H9 (cell line): ENCODE measurements at regions not wholly inside any gene's neighbourhood (a gene's known extent, or its start where the extent isn't known, plus 50 kb on each side); places are given as distances from the start of the nearest gene placed in this dataset.

ENCODE experiments used
- DNase-seq: peaks from one replicate; pipeline ENCODE4 v3.0.0-alpha.2; 2017
- H2AFZ ChIP-seq: one replicate; pipeline ENCODE4 v1.6.1; 2013; ENCODE audit warnings: mild to moderate bottlenecking, low read length, control low read depth, moderate library complexity
- H2AK5ac ChIP-seq: 2 replicates; pipeline ENCODE4 v1.6.1; 2013; ENCODE audit warnings: low read length, control low read depth, mixed read lengths; ENCODE audit not compliant: insufficient read length
- H2BK120ac ChIP-seq: one replicate; pipeline ENCODE4 v1.6.1; 2013; ENCODE audit warnings: low read depth, mild to moderate bottlenecking, low read length, control low read depth, inconsistent platforms; ENCODE audit not compliant: poor library complexity, severe bottlenecking
- H2BK12ac ChIP-seq: 2 replicates; pipeline ENCODE4 v1.6.1; 2013; ENCODE audit warnings: low read length, control low read depth, mixed read lengths, low read depth; ENCODE audit not compliant: insufficient read length
- H2BK15ac ChIP-seq: 2 replicates; pipeline ENCODE4 v1.6.1; 2013; ENCODE audit warnings: low read depth, low read length, control low read depth
- H2BK20ac ChIP-seq: one replicate; pipeline ENCODE4 v1.6.1; 2013; ENCODE audit warnings: low read depth, mild to moderate bottlenecking, low read length, control low read depth, inconsistent platforms; ENCODE audit not compliant: poor library complexity, severe bottlenecking
- H2BK5ac ChIP-seq: 2 replicates; pipeline ENCODE4 v1.6.1; 2013; ENCODE audit warnings: low read length, control low read depth, mixed read lengths; ENCODE audit not compliant: insufficient read length
- H3K14ac ChIP-seq: 2 replicates; pipeline ENCODE4 v1.6.1; 2013; ENCODE audit warnings: low read length, control low read depth; ENCODE audit not compliant: insufficient read depth
- H3K18ac ChIP-seq: 2 replicates; pipeline ENCODE4 v1.6.1; 2013; ENCODE audit warnings: low read depth, mild to moderate bottlenecking, mixed read lengths, low read length, control low read depth; ENCODE audit not compliant: insufficient read length
- H3K23ac ChIP-seq: 2 replicates; pipeline ENCODE4 v1.6.1; 2013; ENCODE audit warnings: low read length, control low read depth, mixed read lengths, low read depth; ENCODE audit not compliant: insufficient read length
- H3K23me2 ChIP-seq: 2 replicates; pipeline ENCODE4 v1.6.1; 2013; ENCODE audit warnings: low read depth, mild to moderate bottlenecking, mixed read lengths, low read length, control low read depth; ENCODE audit not compliant: insufficient read length, poor library complexity, severe bottlenecking
- H3K27ac ChIP-seq: 2 replicates; pipeline ENCODE4 v1.5.1; 2013; ENCODE audit warnings: low read length, control low read depth, mixed read lengths, low read depth; ENCODE audit not compliant: insufficient read length
- H3K27me3 ChIP-seq: 2 replicates; pipeline ENCODE4 v1.6.1; 2013; ENCODE audit warnings: low read length, control low read depth, inconsistent platforms; ENCODE audit not compliant: insufficient read depth
- H3K4ac ChIP-seq: 2 replicates; pipeline ENCODE4 v1.6.1; 2013; ENCODE audit warnings: low read depth, mild to moderate bottlenecking, control low read depth, inconsistent platforms, low read length, moderate library complexity
- H3K4me1 ChIP-seq: 2 replicates; pipeline ENCODE4 v1.6.1; 2013; ENCODE audit warnings: low read length, control low read depth, inconsistent platforms; ENCODE audit not compliant: insufficient read depth
- H3K4me2 ChIP-seq: 2 replicates; pipeline ENCODE4 v1.6.1; 2013; ENCODE audit warnings: low read length, control low read depth, mixed read lengths; ENCODE audit not compliant: insufficient read length, insufficient read depth
- H3K56ac ChIP-seq: 2 replicates; pipeline ENCODE4 v1.6.1; 2013; ENCODE audit warnings: low read depth, mild to moderate bottlenecking, mixed read lengths, low read length, control low read depth; ENCODE audit not compliant: insufficient read length
- H3K79me1 ChIP-seq: 2 replicates; pipeline ENCODE4 v1.6.1; 2013; ENCODE audit warnings: low read depth, mild to moderate bottlenecking, moderate library complexity, low read length, control low read depth, inconsistent platforms; ENCODE audit not compliant: insufficient read depth, poor library complexity, severe bottlenecking
- H3K79me2 ChIP-seq: 2 replicates; pipeline ENCODE4 v1.6.1; 2013; ENCODE audit warnings: low read length, control low read depth, inconsistent platforms; ENCODE audit not compliant: insufficient read depth
- H3K9ac ChIP-seq: 2 replicates; pipeline ENCODE4 v1.6.1; 2013; ENCODE audit warnings: low read length, control low read depth, mixed read lengths; ENCODE audit not compliant: insufficient read length; ENCODE audit errors: extremely low read depth
- H3K9me3 ChIP-seq: one replicate; pipeline ENCODE4 v1.6.1; 2013; ENCODE audit warnings: low read depth, low read length, inconsistent platforms; ENCODE audit not compliant: control insufficient read depth
- H3T11ph ChIP-seq: one replicate; pipeline ENCODE4 v1.6.1; 2013; ENCODE audit warnings: mild to moderate bottlenecking, low read length, control low read depth, inconsistent platforms
- H4K20me1 ChIP-seq: one replicate; pipeline ENCODE4 v1.6.1; 2013; ENCODE audit not compliant: control insufficient read depth, insufficient read length, insufficient read depth
- H4K5ac ChIP-seq: 2 replicates; pipeline ENCODE4 v1.6.1; 2013; ENCODE audit warnings: low read depth, mild to moderate bottlenecking, mixed read lengths, low read length, control low read depth; ENCODE audit not compliant: insufficient read length
- H4K8ac ChIP-seq: replicated peaks from 2 replicates; pipeline ENCODE4 v1.6.1; 2013; ENCODE audit warnings: low read length, control low read depth, mixed read lengths, low read depth; ENCODE audit not compliant: insufficient read length
- H4K91ac ChIP-seq: 2 replicates; pipeline ENCODE4 v1.6.1; 2013; ENCODE audit warnings: low read depth, mild to moderate bottlenecking, moderate library complexity, mixed read lengths, low read length, control low read depth; ENCODE audit not compliant: insufficient read length
- H3K27ac Mint-ChIP-seq, 3 experiments: 2 replicates in 2 of 3; 3 replicates in 1 of 3; pipeline ENCODE4 v1.8.0; 2020 to 2021; ENCODE audit warnings: mixed read lengths in 3 of 3, mild to moderate bottlenecking in 1 of 3, moderate library complexity in 1 of 3
- H3K27me3 Mint-ChIP-seq: 2 replicates; pipeline ENCODE4 v1.8.0; 2021; ENCODE audit warnings: low read depth, mild to moderate bottlenecking, moderate library complexity, mixed read lengths
- H3K36me3 Mint-ChIP-seq, 3 experiments: 2 replicates in 2 of 3; 3 replicates in 1 of 3; pipeline ENCODE4 v1.8.0; 2020 to 2021; ENCODE audit warnings: low read depth in 3 of 3, mixed read lengths in 3 of 3; ENCODE audit not compliant: insufficient read depth in 1 of 3
- H3K4me1 Mint-ChIP-seq, 2 experiments: 2 replicates each; pipeline ENCODE4 v1.8.0; 2020; ENCODE audit warnings: mixed read lengths in 2 of 2
- H3K4me3 Mint-ChIP-seq, 2 experiments: 2 replicates in 1 of 2; 3 replicates in 1 of 2; pipeline ENCODE4 v1.8.0; 2020 to 2021; ENCODE audit warnings: mild to moderate bottlenecking in 2 of 2, mixed read lengths in 2 of 2, moderate library complexity in 1 of 2
- H3K9me3 Mint-ChIP-seq, 2 experiments: 2 replicates in 1 of 2; 3 replicates in 1 of 2; pipeline ENCODE4 v1.8.0; 2020; ENCODE audit warnings: mild to moderate bottlenecking in 2 of 2, mixed read lengths in 2 of 2, moderate library complexity in 1 of 2
- WGBS: extraction: QIAGEN DNeasy Blood & Tissue Kit; methylation state at CpG from one replicate; pipeline ENCODE4 v1.1.7; 2013; ENCODE audit warnings: missing lambda C conversion rate, low lambda C conversion rate, mixed read lengths; ENCODE audit not compliant: insufficient read length; ENCODE audit errors: extremely low coverage; 5-methylcytosine and 5-hydroxymethylcytosine counted together
- TF ChIP-seq, protein P1 (sequence below): fragments of 200-600 bp; sonication (generic); conservative IDR thresholded peaks from 3 replicates; pipeline ENCODE4 v1.8.0; 2021; ENCODE audit warnings: antibody characterized with exemption, mild to moderate bottlenecking

DNA sequence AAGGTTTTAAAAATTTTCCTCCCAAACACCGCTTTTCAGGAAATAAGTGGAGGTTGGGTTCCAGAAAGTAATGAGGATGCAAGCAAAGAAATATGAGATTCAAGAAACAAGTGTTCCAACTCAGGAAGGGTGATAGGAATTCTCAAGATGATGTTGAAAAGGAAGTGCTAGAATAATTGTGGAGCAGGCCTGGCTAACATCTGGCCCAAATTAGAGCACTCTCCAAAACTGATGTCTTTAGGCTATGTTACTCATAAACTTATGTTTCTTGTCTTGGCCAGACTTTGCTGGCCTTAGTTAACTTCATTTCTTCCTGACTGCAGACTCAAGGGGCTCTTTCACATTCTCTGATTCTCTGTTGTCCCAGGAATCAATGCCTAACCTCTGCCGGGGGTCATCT is 116.3 kb downstream of the TMTC3 start:
- H3K9me3 Mint-ChIP-seq, result no peaks in the 10 kb centered on the region
- no peak overlapping the region for H3K4me3 Mint-ChIP-seq
- Histone ChIP-seq H4K5ac (no peak overlapping the region), H2AK5ac (no peak overlapping the region), H3K9ac (no peak overlapping the region), H3K23me2 (no peaks in the 10 kb centered on the region), H3K4me1 (no peaks in the 10 kb centered on the region), H3K79me1 (no peaks in the 10 kb centered on the region), H3K23ac (no peak overlapping the region), H2BK15ac (no peak overlapping the region), H2BK12ac (no peak overlapping the region), H2BK20ac (no peak overlapping the region), H3K9me3 (no peaks in the 10 kb centered on the region), H2BK120ac (no peak overlapping the region), H3K4ac (no peak overlapping the region), H3K56ac (no peak overlapping the region), H4K8ac (no peak overlapping the region), H3K14ac (no peak overlapping the region), H2AFZ (no peak overlapping the region), H3K27ac (no peak overlapping the region), H2BK5ac (no peak overlapping the region), H4K91ac (no peak overlapping the region), H3K18ac (no peak overlapping the region), H3K4me2 (no peak overlapping the region), H4K20me1 (no peaks in the 10 kb centered on the region), H3K79me2 (no peaks in the 10 kb centered on the region), H3T11ph (no peak overlapping the region), H3K27me3 (no peaks in the 10 kb centered on the region)
- DNase-seq, result no peak
- H3K27me3 Mint-ChIP-seq, result no peaks in the 10 kb centered on the region
- H3K4me1 Mint-ChIP-seq, result no peaks in the 10 kb centered on the region
- H3K36me3 Mint-ChIP-seq, result no peaks in the 10 kb centered on the region
- TF ChIP-seq, protein P1, sequence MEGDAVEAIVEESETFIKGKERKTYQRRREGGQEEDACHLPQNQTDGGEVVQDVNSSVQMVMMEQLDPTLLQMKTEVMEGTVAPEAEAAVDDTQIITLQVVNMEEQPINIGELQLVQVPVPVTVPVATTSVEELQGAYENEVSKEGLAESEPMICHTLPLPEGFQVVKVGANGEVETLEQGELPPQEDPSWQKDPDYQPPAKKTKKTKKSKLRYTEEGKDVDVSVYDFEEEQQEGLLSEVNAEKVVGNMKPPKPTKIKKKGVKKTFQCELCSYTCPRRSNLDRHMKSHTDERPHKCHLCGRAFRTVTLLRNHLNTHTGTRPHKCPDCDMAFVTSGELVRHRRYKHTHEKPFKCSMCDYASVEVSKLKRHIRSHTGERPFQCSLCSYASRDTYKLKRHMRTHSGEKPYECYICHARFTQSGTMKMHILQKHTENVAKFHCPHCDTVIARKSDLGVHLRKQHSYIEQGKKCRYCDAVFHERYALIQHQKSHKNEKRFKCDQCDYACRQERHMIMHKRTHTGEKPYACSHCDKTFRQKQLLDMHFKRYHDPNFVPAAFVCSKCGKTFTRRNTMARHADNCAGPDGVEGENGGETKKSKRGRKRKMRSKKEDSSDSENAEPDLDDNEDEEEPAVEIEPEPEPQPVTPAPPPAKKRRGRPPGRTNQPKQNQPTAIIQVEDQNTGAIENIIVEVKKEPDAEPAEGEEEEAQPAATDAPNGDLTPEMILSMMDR, result no peak
- WGBS, result no CpG with 5 or more reads among the region's 2 CpGs
- H3K27ac Mint-ChIP-seq, result no peak overlapping the region
